ENCODE measurements at regions not wholly inside any gene's neighbourhood (a gene's known extent, or its start where the extent isn't known, plus 50 kb on each side); places are given as distances from the start of the nearest gene placed in this dataset.

DNA sequence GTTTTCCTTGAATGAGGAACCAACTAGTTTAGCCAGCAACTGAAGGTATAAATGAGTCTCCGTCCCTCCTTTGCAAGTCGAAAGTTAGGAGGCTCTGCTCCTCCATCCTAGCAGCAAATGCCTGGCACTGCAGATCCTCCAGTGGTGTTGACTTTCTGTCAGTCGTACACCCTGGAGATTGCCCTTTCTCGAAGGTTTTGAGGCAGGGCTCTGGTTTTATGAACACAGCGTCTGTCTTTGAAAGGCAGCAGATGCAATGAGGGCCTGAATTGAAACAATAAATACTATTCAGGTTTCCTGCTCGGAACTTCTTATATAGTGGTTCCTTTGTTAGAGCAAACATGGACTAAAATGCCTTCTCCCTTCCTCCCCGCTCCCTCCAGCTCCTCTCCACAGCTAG is 284.0 kb downstream of the TMEM38B start:
- Histone ChIP-seq H3K4me3 (ENCODE audit: control insufficient read depth in 2 of 3, extremely low read depth in 1 of 3, insufficient read depth in 2 of 3, low read depth in 1 of 3, low read length in 3 of 3) (no peak overlapping the region), H3K4me2 (ENCODE audit: control insufficient read depth, extremely low read depth, insufficient read depth, low read depth, low read length) (no peak overlapping the region), H3K27ac (ENCODE audit: control insufficient read depth, insufficient read depth, low read length) (no peak overlapping the region), H3K36me3 (ENCODE audit: control insufficient read depth in 2 of 2, extremely low read depth in 1 of 2, insufficient read depth in 2 of 2, low read length in 2 of 2) (no peaks in the 10 kb centered on the region), H3K4me1 (ENCODE audit: control insufficient read depth, extremely low read depth, insufficient read depth, low read length) (no peaks in the 10 kb centered on the region), H3K9me3 (ENCODE audit: control insufficient read depth, low read depth, low read length) (no peaks in the 10 kb centered on the region), H3K9me1 (ENCODE audit: control insufficient read depth, extremely low read depth, insufficient read depth, low read length) (no peaks in the 10 kb centered on the region), H4K20me1 (ENCODE audit: control insufficient read depth, extremely low read depth, insufficient read depth, low read length) (no peaks in the 10 kb centered on the region), H3K9ac (ENCODE audit: control insufficient read depth, extremely low read depth, insufficient read depth, low read length) (no peak overlapping the region), H3K79me2 (ENCODE audit: control insufficient read depth, insufficient read depth, low read length) (no peaks in the 10 kb centered on the region), H3K27me3 (ENCODE audit: control insufficient read depth, extremely low read depth, insufficient read depth, low read length) (no peaks in the 10 kb centered on the region), H2AFZ (ENCODE audit: control insufficient read depth, low read length) (no peak overlapping the region)
- dilution Hi-C loops (cut with MboI; ENCODE audit: extremely low pct_ligation_motif_present, low sequenced_read_pairs) = no loop called here
- DNase-seq (ENCODE audit: low read depth, low spot score) = no peak
- TF ChIP-seq EZH2 (IDR thresholded peaks at IDR 0.05; ENCODE audit: low read length) = no peak
- TF ChIP-seq, protein P1, sequence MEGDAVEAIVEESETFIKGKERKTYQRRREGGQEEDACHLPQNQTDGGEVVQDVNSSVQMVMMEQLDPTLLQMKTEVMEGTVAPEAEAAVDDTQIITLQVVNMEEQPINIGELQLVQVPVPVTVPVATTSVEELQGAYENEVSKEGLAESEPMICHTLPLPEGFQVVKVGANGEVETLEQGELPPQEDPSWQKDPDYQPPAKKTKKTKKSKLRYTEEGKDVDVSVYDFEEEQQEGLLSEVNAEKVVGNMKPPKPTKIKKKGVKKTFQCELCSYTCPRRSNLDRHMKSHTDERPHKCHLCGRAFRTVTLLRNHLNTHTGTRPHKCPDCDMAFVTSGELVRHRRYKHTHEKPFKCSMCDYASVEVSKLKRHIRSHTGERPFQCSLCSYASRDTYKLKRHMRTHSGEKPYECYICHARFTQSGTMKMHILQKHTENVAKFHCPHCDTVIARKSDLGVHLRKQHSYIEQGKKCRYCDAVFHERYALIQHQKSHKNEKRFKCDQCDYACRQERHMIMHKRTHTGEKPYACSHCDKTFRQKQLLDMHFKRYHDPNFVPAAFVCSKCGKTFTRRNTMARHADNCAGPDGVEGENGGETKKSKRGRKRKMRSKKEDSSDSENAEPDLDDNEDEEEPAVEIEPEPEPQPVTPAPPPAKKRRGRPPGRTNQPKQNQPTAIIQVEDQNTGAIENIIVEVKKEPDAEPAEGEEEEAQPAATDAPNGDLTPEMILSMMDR (optimal IDR thresholded peaks at IDR 0.05 in 1 of 3, IDR thresholded peaks at IDR 0.05 in 1 of 3, conservative IDR thresholded peaks at IDR 0.05 in 1 of 3; ENCODE audit: extremely low read depth in 1 of 3, insufficient read depth in 2 of 3, low read length in 3 of 3) = no peak
- no peak for FAIRE-seq

DNA sequence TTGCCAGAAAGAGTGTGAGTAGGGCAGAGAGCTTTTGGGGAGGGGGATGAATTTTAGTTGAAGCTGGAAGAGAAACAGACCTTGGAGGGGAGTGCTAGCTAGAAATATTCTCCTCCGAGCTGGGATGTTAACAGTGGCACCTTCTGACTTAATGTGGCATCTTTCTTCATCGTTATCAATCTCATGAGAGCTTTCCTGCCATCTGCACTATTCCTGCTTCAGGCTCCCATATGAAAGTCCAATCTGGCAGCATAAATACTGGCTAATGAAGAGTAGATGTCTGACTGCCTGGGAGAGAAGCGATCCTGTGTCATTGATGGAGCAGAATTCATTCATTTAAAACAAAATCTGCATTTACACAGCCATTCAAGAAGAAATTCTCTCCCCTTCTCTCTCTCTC is 284.5 kb downstream of the TMEM38B start:
- no peaks in the 10 kb centered on the region for H3K4me1 ChIP-seq (ENCODE audit: control insufficient read depth, extremely low read depth, insufficient read depth, low read length)
- dilution Hi-C loops (cut with MboI; ENCODE audit: extremely low pct_ligation_motif_present, low sequenced_read_pairs) = no loop called here
- no peak overlapping the region for H3K4me3 ChIP-seq (ENCODE audit: control insufficient read depth in 2 of 3, extremely low read depth in 1 of 3, insufficient read depth in 2 of 3, low read depth in 1 of 3, low read length in 3 of 3)
- H4K20me1 ChIP-seq (ENCODE audit: control insufficient read depth, extremely low read depth, insufficient read depth, low read length) = no peaks in the 10 kb centered on the region
- TF ChIP-seq EZH2 (IDR thresholded peaks at IDR 0.05; ENCODE audit: low read length) = no peak
- TF ChIP-seq, protein P1 (optimal IDR thresholded peaks at IDR 0.05 in 1 of 3, IDR thresholded peaks at IDR 0.05 in 1 of 3, conservative IDR thresholded peaks at IDR 0.05 in 1 of 3; ENCODE audit: extremely low read depth in 1 of 3, insufficient read depth in 2 of 3, low read length in 3 of 3) = no peak
- H3K36me3 ChIP-seq (ENCODE audit: control insufficient read depth in 2 of 2, extremely low read depth in 1 of 2, insufficient read depth in 2 of 2, low read length in 2 of 2) = no peaks in the 10 kb centered on the region
- no peaks in the 10 kb centered on the region for H3K79me2 ChIP-seq (ENCODE audit: control insufficient read depth, insufficient read depth, low read length)
- DNase-seq (ENCODE audit: low read depth, low spot score) (no peak), FAIRE-seq (no peak)
- H2AFZ ChIP-seq (ENCODE audit: control insufficient read depth, low read length) = no peak overlapping the region
- H3K9me3 ChIP-seq (ENCODE audit: control insufficient read depth, low read depth, low read length) = no peaks in the 10 kb centered on the region
- no peaks in the 10 kb centered on the region for H3K27me3 ChIP-seq (ENCODE audit: control insufficient read depth, extremely low read depth, insufficient read depth, low read length)
- H3K9me1 ChIP-seq (ENCODE audit: control insufficient read depth, extremely low read depth, insufficient read depth, low read length) = no peaks in the 10 kb centered on the region
- H3K4me2 ChIP-seq (ENCODE audit: control insufficient read depth, extremely low read depth, insufficient read depth, low read depth, low read length) = no peak overlapping the region
- no peak overlapping the region for H3K9ac ChIP-seq (ENCODE audit: control insufficient read depth, extremely low read depth, insufficient read depth, low read length)
- H3K27ac ChIP-seq (ENCODE audit: control insufficient read depth, insufficient read depth, low read length) = no peak overlapping the region
